Breast epithelium (tissue), 4 donors: ENCODE measurements at regions not wholly inside any gene's neighbourhood (a gene's known extent, or its start where the extent isn't known, plus 50 kb on each side); places are given as distances from the start of the nearest gene placed in this dataset.

Source experiments
- DNase-seq, 2 donors: peaks; one replicate each; pipeline ENCODE4 v3.0.0-alpha.2; 2019; ENCODE audit warnings: low spot score in 2 of 2
- H3K27ac ChIP-seq, 2 donors: fragments of 200-600 bp; sonication (generic) in 1 of 2; one replicate each; pipeline ENCODE4 v1.5.1; 2016 to 2019; ENCODE audit warnings: mild to moderate bottlenecking in 1 of 2
- H3K27me3 ChIP-seq, 2 donors: fragments of 200-600 bp; sonication (generic) in 1 of 2; one replicate each; pipeline versions ENCODE4 v1.5.1 to v1.6.0; 2017 to 2019; ENCODE audit warnings: control low read depth in 1 of 2, mild to moderate bottlenecking in 1 of 2
- H3K36me3 ChIP-seq: fragments of 200-600 bp; one replicate; pipeline ENCODE4 v1.5.1; 2019
- H3K4me1 ChIP-seq, 2 donors: fragments of 200-600 bp; sonication (generic); one replicate each; pipeline ENCODE4 v1.5.1; 2016 to 2019; ENCODE audit warnings: control low read depth in 1 of 2
- H3K4me3 ChIP-seq, 3 donors: fragments of 200-600 bp; sonication (generic); 1 replicate in 2 of 3; 2 replicates in 1 of 3; pipeline ENCODE4 v1.5.1; 2016 to 2019; ENCODE audit warnings: mild to moderate bottlenecking in 3 of 3, moderate library complexity in 2 of 3
- H3K9me3 ChIP-seq, 2 donors: fragments of 200-600 bp; sonication (generic) in 1 of 2; one replicate each; pipeline ENCODE4 v1.5.1; 2016 to 2019; ENCODE audit warnings: control low read depth in 1 of 2
- POLR2A ChIP-seq: fragments of 450-650 bp; IDR thresholded peaks from one replicate; pipeline ENCODE4 v1.6.1; 2016; ENCODE audit warnings: antibody characterized with exemption, mild to moderate bottlenecking, moderate library complexity
- POLR2AphosphoS5 ChIP-seq, 3 donors: sonication (generic); formaldehyde crosslinking; IDR thresholded peaks; one replicate each; pipeline ENCODE4 v1.6.1; 2017; ENCODE audit warnings: antibody characterized with exemption in 3 of 3
- intact Hi-C: fragments of 100-400 bp; cut with DNase I; formaldehyde crosslinking; loops from one replicate; pipeline ENCODE4 v1.15.1; 2023; ENCODE audit warnings: low total_unique reads
- TF ChIP-seq, protein P1 (sequence below), 3 donors: fragments of 450-650 bp; IDR thresholded peaks; one replicate each; pipeline ENCODE4 v1.5.1; 2016 to 2017; ENCODE audit warnings: antibody characterized with exemption in 3 of 3, mild to moderate bottlenecking in 3 of 3, moderate library complexity in 3 of 3

DNA sequence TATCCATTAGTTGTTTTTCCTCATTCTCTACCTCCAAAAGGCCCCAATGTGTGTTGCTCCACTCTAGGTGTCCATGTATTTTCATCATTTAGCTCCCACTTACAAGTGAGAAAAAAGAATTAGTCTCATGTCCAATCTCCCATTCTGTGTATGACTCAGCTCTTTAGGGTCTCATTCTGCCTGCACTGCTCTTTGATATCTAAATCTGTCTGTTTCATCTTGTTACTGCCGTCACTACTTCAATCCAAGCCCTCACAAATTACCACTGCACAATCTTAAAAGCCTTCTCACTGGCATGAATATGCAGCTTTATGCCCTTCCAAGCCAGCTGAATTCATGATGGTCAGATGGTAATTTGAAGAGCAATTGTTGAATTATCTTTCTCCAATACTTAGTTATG lies 480.5 kb downstream of the TRIB2 start:
- intact Hi-C loops: no loop called here
- Histone ChIP-seq H3K27ac (no peak overlapping the region), H3K9me3 (no peaks in the 10 kb centered on the region), H3K36me3 (no peaks in the 10 kb centered on the region), H3K4me3 (no peak overlapping the region), H3K27me3 (no peaks in the 10 kb centered on the region), H3K4me1 (no peaks in the 10 kb centered on the region)
- no peak for DNase-seq
- TF ChIP-seq, protein P1, sequence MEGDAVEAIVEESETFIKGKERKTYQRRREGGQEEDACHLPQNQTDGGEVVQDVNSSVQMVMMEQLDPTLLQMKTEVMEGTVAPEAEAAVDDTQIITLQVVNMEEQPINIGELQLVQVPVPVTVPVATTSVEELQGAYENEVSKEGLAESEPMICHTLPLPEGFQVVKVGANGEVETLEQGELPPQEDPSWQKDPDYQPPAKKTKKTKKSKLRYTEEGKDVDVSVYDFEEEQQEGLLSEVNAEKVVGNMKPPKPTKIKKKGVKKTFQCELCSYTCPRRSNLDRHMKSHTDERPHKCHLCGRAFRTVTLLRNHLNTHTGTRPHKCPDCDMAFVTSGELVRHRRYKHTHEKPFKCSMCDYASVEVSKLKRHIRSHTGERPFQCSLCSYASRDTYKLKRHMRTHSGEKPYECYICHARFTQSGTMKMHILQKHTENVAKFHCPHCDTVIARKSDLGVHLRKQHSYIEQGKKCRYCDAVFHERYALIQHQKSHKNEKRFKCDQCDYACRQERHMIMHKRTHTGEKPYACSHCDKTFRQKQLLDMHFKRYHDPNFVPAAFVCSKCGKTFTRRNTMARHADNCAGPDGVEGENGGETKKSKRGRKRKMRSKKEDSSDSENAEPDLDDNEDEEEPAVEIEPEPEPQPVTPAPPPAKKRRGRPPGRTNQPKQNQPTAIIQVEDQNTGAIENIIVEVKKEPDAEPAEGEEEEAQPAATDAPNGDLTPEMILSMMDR (IDR thresholded peaks at IDR 0.05): no peak
- TF ChIP-seq POLR2AphosphoS5 (IDR thresholded peaks at IDR 0.05) (no peak), POLR2A (no peak)

DNA sequence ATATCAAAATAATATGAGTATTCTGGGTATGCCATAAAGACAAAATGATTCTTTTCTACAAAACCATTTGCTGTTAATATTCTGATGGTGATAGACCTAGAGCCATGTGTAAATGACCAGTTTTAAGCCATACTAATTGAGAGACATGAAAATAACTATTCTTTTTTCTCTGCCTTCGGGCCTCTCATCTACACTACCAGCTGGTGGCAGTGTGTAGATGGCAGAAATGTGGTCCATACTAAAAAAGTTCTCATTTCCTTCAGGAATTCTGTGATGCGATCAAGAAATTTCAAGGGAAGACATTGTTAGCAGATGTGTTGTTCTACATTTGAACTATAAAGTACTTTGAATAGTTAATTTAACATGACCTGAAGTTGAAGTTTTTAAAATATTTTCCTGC lies 485.2 kb downstream of the TRIB2 start:
- intact Hi-C loops: no loop called here
- H3K27me3 ChIP-seq: no peaks in the 10 kb centered on the region
- TF ChIP-seq POLR2AphosphoS5 (IDR thresholded peaks at IDR 0.05): no peak
- no peak for TF ChIP-seq POLR2A
- TF ChIP-seq, protein P1 (IDR thresholded peaks at IDR 0.05): no peak
- no peaks in the 10 kb centered on the region for H3K9me3 ChIP-seq
- no peaks in the 10 kb centered on the region for H3K36me3 ChIP-seq
- no peaks in the 10 kb centered on the region for H3K4me1 ChIP-seq
- no peak for DNase-seq
- no peak overlapping the region for H3K4me3 ChIP-seq
- no peak overlapping the region for H3K27ac ChIP-seq

DNA sequence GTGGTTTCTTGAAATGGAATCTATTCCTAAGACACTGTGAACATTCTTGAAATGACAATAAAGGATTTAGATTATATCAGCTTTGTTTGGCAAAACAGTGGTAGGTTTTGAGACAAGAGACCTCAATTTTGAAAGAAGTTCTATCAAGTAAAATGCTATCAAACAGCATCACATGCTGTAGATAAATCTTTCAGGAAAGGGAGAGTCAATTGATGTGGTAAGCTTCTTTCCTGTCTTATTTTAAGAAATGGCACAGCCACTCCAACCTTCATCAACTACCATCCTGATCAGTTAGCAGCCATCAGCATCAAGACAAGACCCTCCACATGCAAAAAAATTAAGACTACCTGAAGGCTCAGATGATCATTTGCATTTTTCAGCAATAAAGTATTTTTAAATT lies 495.4 kb downstream of the TRIB2 start:
- intact Hi-C loops: no loop called here
- no peak for DNase-seq
- Histone ChIP-seq H3K4me3 (no peak overlapping the region), H3K27ac (no peak overlapping the region), H3K9me3 (peaks cover 3 to 26% of the 10 kb centered on the region in 2 donors), H3K36me3 (no peaks in the 10 kb centered on the region), H3K4me1 (no peaks in the 10 kb centered on the region), H3K27me3 (no peaks in the 10 kb centered on the region)
- TF ChIP-seq POLR2AphosphoS5 (IDR thresholded peaks at IDR 0.05) (no peak), POLR2A (no peak)
- TF ChIP-seq, protein P1 (IDR thresholded peaks at IDR 0.05): no peak

DNA sequence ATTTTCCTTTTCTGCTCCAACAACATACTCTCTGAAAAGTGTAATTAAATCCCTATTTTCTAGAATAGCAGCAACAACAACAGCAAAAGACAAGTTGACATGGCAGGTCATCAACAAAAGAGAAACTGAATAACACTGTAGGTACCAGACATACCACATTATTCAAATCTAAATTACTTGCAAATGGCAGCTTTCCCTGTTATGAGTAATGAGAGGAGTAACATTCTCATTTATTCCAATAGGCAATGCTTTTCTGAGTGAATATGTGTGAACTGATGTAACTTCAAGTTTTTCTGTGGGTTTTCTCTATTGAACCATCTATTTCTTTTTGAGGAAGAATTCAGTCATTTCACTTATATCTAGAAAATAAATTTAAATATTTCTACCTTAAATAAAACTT lies 501.5 kb downstream of the TRIB2 start:
- intact Hi-C loops: no loop called here
- no peak for DNase-seq
- Histone ChIP-seq H3K36me3 (no peaks in the 10 kb centered on the region), H3K4me1 (no peaks in the 10 kb centered on the region), H3K9me3 (peaks cover 3 to 12% of the 10 kb centered on the region in 2 donors), H3K4me3 (no peak overlapping the region), H3K27me3 (no peaks in the 10 kb centered on the region), H3K27ac (no peak overlapping the region)
- TF ChIP-seq, protein P1 (IDR thresholded peaks at IDR 0.05): no peak
- TF ChIP-seq POLR2AphosphoS5 (IDR thresholded peaks at IDR 0.05) (no peak), POLR2A (no peak)

DNA sequence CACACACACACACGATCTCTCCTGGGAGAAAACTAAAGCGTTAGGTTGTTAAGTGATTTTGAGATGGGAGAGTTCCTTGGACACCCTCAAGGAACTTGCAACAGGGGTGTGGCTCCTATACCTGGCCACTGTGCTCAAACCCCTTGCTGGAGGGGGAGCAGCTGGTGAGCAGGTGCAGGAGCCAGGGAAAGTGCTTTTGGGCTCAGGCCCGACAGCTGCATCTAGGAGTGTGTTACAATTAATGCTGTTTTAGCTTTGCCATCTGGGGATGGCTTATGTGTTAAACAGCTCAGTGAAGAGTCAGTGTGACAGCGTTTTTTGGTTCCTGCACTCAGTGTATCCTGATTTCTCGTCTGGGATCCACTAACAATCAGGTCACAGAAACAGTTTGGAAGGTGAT lies 510.8 kb downstream of the TRIB2 start:
- intact Hi-C loops: loop anchor here (5.0 kb wide), 1 partner anchor 270 kb away; no protein-coding TSS in a partner anchor
- DNase-seq: no peak
- H3K4me1 ChIP-seq: no peaks in the 10 kb centered on the region

More for the DNA sequence above, 510.8 kb downstream of the TRIB2 start:
- no peaks in the 10 kb centered on the region for H3K9me3 ChIP-seq
- H3K27me3 ChIP-seq: no peaks in the 10 kb centered on the region
- TF ChIP-seq POLR2AphosphoS5 (IDR thresholded peaks at IDR 0.05) (no peak), POLR2A (no peak)
- TF ChIP-seq, protein P1 (IDR thresholded peaks at IDR 0.05): no peak
- H3K4me3 ChIP-seq: no peak overlapping the region
- H3K36me3 ChIP-seq: no peaks in the 10 kb centered on the region
- H3K27ac ChIP-seq: no peak overlapping the region
